NCI-H1694 treated with DMSO at 0.1 percent for 48 hours (cell line): ENCODE measurements at regions not wholly inside any gene's neighbourhood (a gene's known extent, or its start where the extent isn't known, plus 50 kb on each side); places are given as distances from the start of the nearest gene placed in this dataset.
"Not testable (repeated sequence)": the region's sequence is repeated elsewhere in the genome, so short reads cannot be mapped to it uniquely, and the experiment has no call there.

ENCODE experiments used
- DNase-seq: peaks from one replicate; lab custom pipeline; 2025; lab: John Stamatoyannopoulos, UW

- no peak for DNase-seq
Observed at GRCh38 chr3:106454497-106454896, 585.7 kb upstream of the CBLB start.

- peak; percentile 79 for DNase-seq
Observed at GRCh38 chr3:106457281-106458180, 588.7 kb upstream of the CBLB start.

GRCh38 chr3:106458952-106459351 lies 590.1 kb upstream of the CBLB start:
- no peak for DNase-seq

- no peak for DNase-seq
Observed at GRCh38 chr3:106466881-106467280, 598.1 kb upstream of the CBLB start.

GRCh38 chr3:106473576-106474475 lies 605.0 kb upstream of the CBLB start:
- DNase-seq = no peak

- no peak for DNase-seq
Observed at GRCh38 chr3:106482451-106482850, 613.6 kb upstream of the CBLB start.

- DNase-seq = no peak
Observed at GRCh38 chr3:106485217-106485616, 616.4 kb upstream of the CBLB start.

- DNase-seq = no peak
Observed at GRCh38 chr3:106485802-106486201, 617.0 kb upstream of the CBLB start.

GRCh38 chr3:106486945-106487639 lies 618.3 kb upstream of the CBLB start:
- not testable (repeated sequence) for DNase-seq

- no peak for DNase-seq
Observed at GRCh38 chr3:106488331-106488730, 619.5 kb upstream of the CBLB start.

GRCh38 chr3:106491796-106492195 lies 623.0 kb upstream of the CBLB start:
- DNase-seq = no peak

GRCh38 chr3:106508331-106508893 lies 639.6 kb upstream of the CBLB start:
- DNase-seq = no peak

- no peak for DNase-seq
Observed at GRCh38 chr3:106510206-106510605, 641.4 kb upstream of the CBLB start.

- DNase-seq = no peak
Observed at GRCh38 chr3:106512846-106513245, 644.0 kb upstream of the CBLB start.

- no peak for DNase-seq
Observed at GRCh38 chr3:106514431-106514830, 645.6 kb upstream of the CBLB start.

GRCh38 chr3:106518516-106518915 lies 649.7 kb upstream of the CBLB start:
- DNase-seq = no peak

GRCh38 chr3:106522397-106522796 lies 653.6 kb upstream of the CBLB start:
- DNase-seq = no peak

GRCh38 chr3:106528932-106529331 lies 660.1 kb upstream of the CBLB start:
- no peak for DNase-seq

GRCh38 chr3:106529738-106530137 lies 660.9 kb upstream of the CBLB start:
- no peak for DNase-seq

- DNase-seq = no peak
Observed at GRCh38 chr3:106530367-106530766, 661.6 kb upstream of the CBLB start.

GRCh38 chr3:106531771-106532329 lies 663.0 kb upstream of the CBLB start:
- not testable (repeated sequence) for DNase-seq
